IMR-90 (cell line): ENCODE measurements at regions not wholly inside any gene's neighbourhood (a gene's known extent, or its start where the extent isn't known, plus 50 kb on each side); places are given as distances from the start of the nearest gene placed in this dataset.

ENCODE experiments used
- ATAC-seq: fragments of 200-7000 bp; cut with Tn5 transposase; 2 replicates; pipeline ENCODE4 v1.9.1; 2020; ENCODE audit warnings: low read depth, mild to moderate bottlenecking, moderate library complexity
- BruUV-seq: library from RNA; stranded (reverse); fragments of 400-500 nt; replicated peaks from 2 replicates; lab custom pipeline; 2021; lab: Mats Ljungman, UMichigan
- CTCF ChIA-PET: fragments of 300-600 bp; formaldehyde crosslinking; extraction: SDS; loops from one replicate; lab custom pipeline; 2021; ENCODE audit warnings: antibody characterized with exemption; lab: Yijun Ruan, JAX
- POLR2A ChIA-PET: fragments of 300-600 bp; sonication (Branson Sonifier 250); formaldehyde crosslinking; loops from one replicate; lab custom pipeline; 2022; ENCODE audit warnings: antibody characterized with exemption; ENCODE audit not compliant: unreplicated experiment; lab: Charles Lee
- DNase-seq: peaks from one replicate; pipeline ENCODE4 v3.0.0; 2013
- H2AFZ ChIP-seq: replicated peaks from 2 replicates; pipeline ENCODE3; 2013; ENCODE audit warnings: low read length, mild to moderate bottlenecking; ENCODE audit not compliant: poor library complexity
- H2AK5ac ChIP-seq: 2 replicates; pipeline ENCODE4 v1.6.1; 2013; ENCODE audit warnings: low read depth, low read length, inconsistent platforms
- H2AK9ac ChIP-seq: replicated peaks from 2 replicates; pipeline ENCODE3; 2013; ENCODE audit warnings: mild to moderate bottlenecking, low read depth, low read length, moderate library complexity; ENCODE audit not compliant: poor library complexity
- H2BK120ac ChIP-seq: 2 replicates; pipeline ENCODE4 v1.6.1; 2013; ENCODE audit warnings: low read depth, low read length, inconsistent platforms
- H2BK15ac ChIP-seq: 3 replicates; pipeline ENCODE4 v1.6.1; 2013; ENCODE audit warnings: low read depth, low read length, inconsistent platforms
- H2BK20ac ChIP-seq: 2 replicates; pipeline ENCODE4 v1.6.1; 2013; ENCODE audit warnings: low read depth, mild to moderate bottlenecking, inconsistent platforms, low read length, moderate library complexity
- H2BK5ac ChIP-seq: 2 replicates; pipeline ENCODE4 v1.6.1; 2013; ENCODE audit warnings: mild to moderate bottlenecking, low read depth, low read length, inconsistent platforms; ENCODE audit not compliant: poor library complexity, severe bottlenecking
- H3K14ac ChIP-seq: replicated peaks from 2 replicates; pipeline ENCODE4 v1.6.1; 2013; ENCODE audit warnings: low read depth, low read length, inconsistent platforms
- H3K18ac ChIP-seq: 2 replicates; pipeline ENCODE4 v1.6.1; 2013; ENCODE audit warnings: low read depth, low read length, control low read depth
- H3K23ac ChIP-seq: 2 replicates; pipeline ENCODE4 v1.6.1; 2013; ENCODE audit warnings: low read depth, low read length, inconsistent platforms
- H3K27ac ChIP-seq: 2 replicates; pipeline ENCODE4 v1.5.1; 2013; ENCODE audit warnings: mild to moderate bottlenecking, control low read depth, low read length; ENCODE audit not compliant: insufficient read depth
- H3K27me3 ChIP-seq: 2 replicates; pipeline ENCODE4 v1.6.1; 2013; ENCODE audit warnings: low read length; ENCODE audit not compliant: control insufficient read depth, insufficient read depth
- H3K36me3 ChIP-seq: 2 replicates; pipeline ENCODE4 v1.6.1; 2013; ENCODE audit warnings: low read length, mixed read lengths; ENCODE audit not compliant: control insufficient read depth, insufficient read depth
- H3K4ac ChIP-seq: 2 replicates; pipeline ENCODE4 v1.6.1; 2013; ENCODE audit warnings: low read depth, low read length, inconsistent platforms
- H3K4me1 ChIP-seq: 2 replicates; pipeline ENCODE4 v1.6.1; 2013; ENCODE audit warnings: low read length, mixed read lengths; ENCODE audit not compliant: control insufficient read depth, insufficient read depth
- H3K4me2 ChIP-seq: 2 replicates; pipeline ENCODE4 v1.6.1; 2013; ENCODE audit warnings: low read depth, mild to moderate bottlenecking, control low read depth, low read length, moderate library complexity
- H3K4me3 ChIP-seq: 2 replicates; pipeline ENCODE4 v1.5.1; 2013; ENCODE audit warnings: low read depth, mild to moderate bottlenecking, control low read depth, low read length, moderate library complexity; ENCODE audit not compliant: insufficient read depth
- H3K56ac ChIP-seq: 2 replicates; pipeline ENCODE4 v1.6.1; 2013; ENCODE audit warnings: low read length, inconsistent platforms; ENCODE audit not compliant: insufficient read depth; ENCODE audit errors: extremely low read depth
- H3K79me1 ChIP-seq, 2 experiments: 2 replicates each; pipeline ENCODE4 v1.6.1; 2013; ENCODE audit warnings: low read length in 2 of 2, inconsistent platforms in 1 of 2, low read depth in 1 of 2
- H3K9ac ChIP-seq: 2 replicates; pipeline ENCODE4 v1.6.1; 2013; ENCODE audit warnings: low read depth, low read length, control low read depth
- H3K9me1 ChIP-seq: 2 replicates; pipeline ENCODE4 v1.6.1; 2013; ENCODE audit warnings: low read length, inconsistent platforms; ENCODE audit not compliant: insufficient read depth
- H3K9me3 ChIP-seq: 2 replicates; pipeline ENCODE4 v1.6.1; 2013; ENCODE audit warnings: low read length; ENCODE audit not compliant: control insufficient read depth, insufficient read depth
- H4K20me1 ChIP-seq: 2 replicates; pipeline ENCODE4 v1.6.1; 2013; ENCODE audit warnings: low read length, inconsistent platforms; ENCODE audit not compliant: insufficient read depth
- H4K5ac ChIP-seq: 2 replicates; pipeline ENCODE4 v1.6.1; 2013; ENCODE audit warnings: mild to moderate bottlenecking, low read depth, low read length, control low read depth
- H4K8ac ChIP-seq, 2 experiments: 2 replicates each; pipeline ENCODE4 v1.6.1; 2013; ENCODE audit warnings: low read depth in 2 of 2, low read length in 2 of 2, control low read depth in 1 of 2, inconsistent platforms in 1 of 2
- H4K91ac ChIP-seq: 2 replicates; pipeline ENCODE4 v1.6.1; 2013; ENCODE audit warnings: low read depth, low read length, inconsistent platforms; ENCODE audit not compliant: insufficient read depth
- BHLHE40 ChIP-seq: fragments of 150-350 bp; IDR thresholded peaks from 2 replicates; pipeline ENCODE4 v1.6.1; 2016; ENCODE audit warnings: mild to moderate bottlenecking, low read depth, low read length
- CHD1 ChIP-seq: IDR thresholded peaks from 2 replicates; pipeline ENCODE4 v1.6.1; 2012; ENCODE audit warnings: low read depth, low read length, improper control_type of control experiment
- FOS ChIP-seq: fragments of 150-350 bp; IDR thresholded peaks from 2 replicates; pipeline ENCODE4 v1.6.1; 2016; ENCODE audit warnings: low read depth, low read length
- MAFK ChIP-seq: IDR thresholded peaks from 2 replicates; pipeline ENCODE4 v1.6.1; 2012; ENCODE audit warnings: low read depth, low read length, improper control_type of control experiment
- MAZ ChIP-seq: IDR thresholded peaks from 2 replicates; pipeline ENCODE4 v1.6.1; 2012; ENCODE audit warnings: low read depth, mild to moderate bottlenecking, low read length, improper control_type of control experiment, moderate library complexity, borderline replicate concordance
- MXI1 ChIP-seq: IDR thresholded peaks from 2 replicates; pipeline ENCODE4 v1.6.1; 2012; ENCODE audit warnings: low read depth, mild to moderate bottlenecking, low read length, moderate library complexity, borderline replicate concordance
- NFE2L2 ChIP-seq: fragments of 150-350 bp; IDR thresholded peaks from 2 replicates; pipeline ENCODE4 v1.6.1; 2016; ENCODE audit warnings: low read depth, mild to moderate bottlenecking, low read length
- POLR2A ChIP-seq: IDR thresholded peaks from 2 replicates; pipeline ENCODE4 v1.6.1; 2012; ENCODE audit warnings: mild to moderate bottlenecking, low read depth, low read length
- RAD21 ChIP-seq: IDR thresholded peaks from 2 replicates; pipeline ENCODE4 v1.6.1; 2012; ENCODE audit warnings: low read length, improper control_type of control experiment
- SMC3 ChIP-seq: fragments of 150-350 bp; IDR thresholded peaks from 2 replicates; pipeline ENCODE4 v1.6.1; 2016; ENCODE audit warnings: low read depth, mild to moderate bottlenecking, antibody characterized with exemption, low read length, moderate library complexity
- WGBS, 2 experiments: methylation state at CpG; one replicate each; pipeline versions ENCODE4 v1.1.5 to v1.1.7; 2013; ENCODE audit warnings: missing lambda C conversion rate in 2 of 2; ENCODE audit not compliant: insufficient read length in 1 of 2; ENCODE audit errors: extremely low coverage in 2 of 2; 5-methylcytosine and 5-hydroxymethylcytosine counted together
- dilution Hi-C: fragments of 300-500 bp; cut with HindIII; formaldehyde crosslinking; loops from one replicate; pipeline ENCODE4 v1.14.3; 2018; ENCODE audit warnings: low sequenced_read_pairs; ENCODE audit not compliant: unreplicated experiment
- in situ Hi-C: fragments of 300-500 bp; cut with MboI; formaldehyde crosslinking; loops from 3 replicates; pipeline ENCODE4 v1.14.3; 2019; ENCODE audit warnings: low sequenced_read_pairs, inconsistent platforms, mixed read lengths
- intact Hi-C: fragments of 100-400 bp; cut with micrococcal nuclease; formaldehyde crosslinking; loops from 2 replicates; pipeline ENCODE4 v1.10.0; 2022
- TF ChIP-seq, protein P1 (sequence below): fragments of 150-350 bp; IDR thresholded peaks from 2 replicates; pipeline ENCODE4 v1.6.1; 2016; ENCODE audit warnings: low read depth, mild to moderate bottlenecking, low read length, moderate library complexity, borderline replicate concordance

DNA sequence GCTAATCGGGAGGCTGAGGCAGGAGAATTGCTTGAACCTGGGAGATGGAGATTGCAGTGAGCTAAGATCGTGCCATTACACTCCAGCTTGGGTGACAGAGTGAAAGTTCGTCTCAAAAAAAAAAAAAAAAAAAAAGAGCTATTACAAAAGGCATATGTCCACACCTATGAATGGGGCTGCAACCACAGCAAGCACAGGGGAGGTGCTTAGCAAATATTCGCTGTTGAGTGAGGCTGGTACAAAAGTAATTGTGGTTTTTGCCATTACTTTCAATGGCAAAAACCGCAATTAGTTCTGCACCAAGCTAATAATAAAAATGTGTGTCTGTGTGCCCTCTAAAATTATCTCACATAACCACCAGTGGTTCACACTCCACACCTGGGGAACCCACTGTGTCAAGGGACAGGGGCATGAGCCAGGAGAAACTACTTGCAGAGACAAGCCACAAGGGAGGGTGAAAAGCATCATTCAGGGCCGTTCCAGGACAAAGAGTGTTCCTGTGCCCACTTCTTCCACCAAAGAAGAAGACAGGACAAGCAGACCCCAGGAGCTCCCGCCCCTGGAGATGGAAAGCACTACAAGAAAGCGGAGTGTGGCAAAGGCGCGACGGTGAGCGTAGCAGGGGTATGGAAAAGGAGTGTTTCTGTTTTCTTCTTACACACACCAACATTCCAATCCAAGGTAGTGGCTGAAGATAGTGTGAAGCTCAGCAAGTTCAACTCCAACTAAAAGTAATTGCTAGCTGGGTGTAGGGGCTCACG, 84.4 kb upstream of the CNEP1R1 start:
- in situ Hi-C loops (no loop called here), intact Hi-C loops (no loop called here), dilution Hi-C loops (no loop called here)
- ChIA-PET POLR2A (no interaction called here), CTCF (no interaction called here)
- no peak overlapping the region for H3K9ac ChIP-seq
- H3K9me3 ChIP-seq: no peaks in the 10 kb centered on the region
- H3K79me1 ChIP-seq: no peaks in the 10 kb centered on the region
- no peak overlapping the region for H4K91ac ChIP-seq
- no TSS peak for BruUV-seq
- no peaks in the 10 kb centered on the region for H3K36me3 ChIP-seq
- H4K8ac ChIP-seq: no peak overlapping the region
- H2AFZ ChIP-seq: no peak overlapping the region
- no CpG with 5 or more reads among the region's 13 CpGs for WGBS, 2 experiments
- no peak overlapping the region for H3K18ac ChIP-seq
- H3K4me3 ChIP-seq: no peak overlapping the region
- no peak overlapping the region for H3K27ac ChIP-seq
- DNase-seq: no peak
- H3K23ac ChIP-seq: no peak overlapping the region
- no peak overlapping the region for H2BK15ac ChIP-seq
- no peak overlapping the region for H2BK20ac ChIP-seq
- H2AK9ac ChIP-seq: no peak overlapping the region
- H3K9me1 ChIP-seq: no peaks in the 10 kb centered on the region
- H3K14ac ChIP-seq: no peak overlapping the region
- no peak overlapping the region for H4K5ac ChIP-seq
- H3K4me1 ChIP-seq: no peaks in the 10 kb centered on the region
- no peak overlapping the region for H3K56ac ChIP-seq
- H2BK5ac ChIP-seq: no peak overlapping the region
- no peaks in the 10 kb centered on the region for H3K27me3 ChIP-seq
- H2BK120ac ChIP-seq: no peak overlapping the region
- no peak overlapping the region for H2AK5ac ChIP-seq
- TF ChIP-seq BHLHE40: no peak
- TF ChIP-seq MXI1: no peak
- TF ChIP-seq CHD1: no peak
- TF ChIP-seq POLR2A: no peak
- no peak for TF ChIP-seq NFE2L2
- TF ChIP-seq, protein P1, sequence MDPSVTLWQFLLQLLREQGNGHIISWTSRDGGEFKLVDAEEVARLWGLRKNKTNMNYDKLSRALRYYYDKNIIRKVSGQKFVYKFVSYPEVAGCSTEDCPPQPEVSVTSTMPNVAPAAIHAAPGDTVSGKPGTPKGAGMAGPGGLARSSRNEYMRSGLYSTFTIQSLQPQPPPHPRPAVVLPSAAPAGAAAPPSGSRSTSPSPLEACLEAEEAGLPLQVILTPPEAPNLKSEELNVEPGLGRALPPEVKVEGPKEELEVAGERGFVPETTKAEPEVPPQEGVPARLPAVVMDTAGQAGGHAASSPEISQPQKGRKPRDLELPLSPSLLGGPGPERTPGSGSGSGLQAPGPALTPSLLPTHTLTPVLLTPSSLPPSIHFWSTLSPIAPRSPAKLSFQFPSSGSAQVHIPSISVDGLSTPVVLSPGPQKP: no peak
- no peak for TF ChIP-seq RAD21
- no peak for TF ChIP-seq FOS
- TF ChIP-seq SMC3: no peak
- no peak for TF ChIP-seq MAFK
- no peak for TF ChIP-seq MAZ
- no peak for ATAC-seq
- no peak overlapping the region for H3K4ac ChIP-seq
- no peak overlapping the region for H3K4me2 ChIP-seq
- H4K20me1 ChIP-seq: no peaks in the 10 kb centered on the region
